Stimulated activated CD4-positive, alpha-beta T cell treated with anti-CD3 and anti-CD28 coated beads, TNF-alpha, amount 100 ng/mL, for 4 hours (primary cell): ENCODE measurements at regions not wholly inside any gene's neighbourhood (a gene's known extent, or its start where the extent isn't known, plus 50 kb on each side); places are given as distances from the start of the nearest gene placed in this dataset.

Experiments
- DNase-seq, 3 experiments: peaks; one replicate each; pipeline ENCODE4 v3.0.0-alpha.2; 2020; ENCODE audit warnings: low read depth in 3 of 3

DNA sequence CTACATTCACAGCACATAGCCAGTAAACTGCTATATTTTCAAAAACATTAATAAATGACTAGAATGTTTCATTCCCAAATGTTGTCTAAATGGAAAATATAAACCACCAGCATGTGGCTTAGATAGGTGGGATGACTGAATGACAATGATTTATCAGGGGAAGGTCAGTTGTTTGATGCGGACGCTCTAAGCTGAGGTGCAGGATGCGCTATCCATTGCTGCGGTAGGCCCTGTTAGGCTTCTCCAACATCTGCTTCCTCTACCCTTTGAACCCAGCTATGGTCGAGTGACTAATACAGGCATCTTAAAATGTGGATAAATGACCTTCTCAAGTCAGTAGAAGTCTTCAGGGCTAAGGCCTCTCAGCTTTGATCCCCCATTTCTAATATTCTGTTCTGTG is 584.2 kb downstream of the CMPK2 start:
- DNase-seq: no peak

DNA sequence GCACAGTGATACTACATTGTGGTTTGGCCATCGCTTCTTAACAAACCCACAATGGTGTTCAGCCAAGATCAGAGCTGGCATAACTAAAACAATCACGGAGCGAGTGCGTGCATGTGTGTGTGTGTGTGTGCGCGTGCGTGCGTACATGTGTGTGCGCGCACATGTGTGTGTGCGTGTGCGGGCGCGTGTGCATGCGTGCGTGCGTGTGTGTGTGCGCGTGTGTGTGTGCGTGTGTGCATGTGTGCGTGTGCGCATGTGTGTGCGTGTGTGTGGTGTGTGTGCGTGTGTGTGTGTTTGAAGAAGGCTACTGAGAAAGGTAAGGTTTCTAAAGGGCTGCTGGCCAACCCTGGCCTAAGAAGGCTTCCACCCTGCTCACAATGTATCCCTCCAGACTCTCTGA is 582.4 kb downstream of the CMPK2 start:
- no peak for DNase-seq

DNA sequence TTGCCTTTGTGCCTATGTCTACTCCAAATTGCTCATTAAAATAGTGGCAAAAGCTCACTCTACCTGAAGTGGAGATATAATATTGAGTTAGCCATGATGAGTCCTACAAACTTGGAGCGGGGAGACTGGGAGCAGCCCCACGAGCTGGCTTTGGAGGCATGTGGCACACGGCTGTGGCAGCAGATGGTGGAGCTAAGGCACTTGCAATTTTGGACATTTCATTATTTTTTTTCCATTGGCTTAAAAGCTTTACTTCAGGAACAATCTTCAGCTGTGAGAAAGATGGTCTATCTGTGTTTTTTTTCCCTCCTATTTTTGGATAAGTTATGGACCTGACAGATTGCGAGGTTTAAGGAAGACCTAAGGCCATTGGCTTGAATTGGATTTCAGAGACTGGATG is 578.3 kb downstream of the CMPK2 start:
- DNase-seq: no peak

DNA sequence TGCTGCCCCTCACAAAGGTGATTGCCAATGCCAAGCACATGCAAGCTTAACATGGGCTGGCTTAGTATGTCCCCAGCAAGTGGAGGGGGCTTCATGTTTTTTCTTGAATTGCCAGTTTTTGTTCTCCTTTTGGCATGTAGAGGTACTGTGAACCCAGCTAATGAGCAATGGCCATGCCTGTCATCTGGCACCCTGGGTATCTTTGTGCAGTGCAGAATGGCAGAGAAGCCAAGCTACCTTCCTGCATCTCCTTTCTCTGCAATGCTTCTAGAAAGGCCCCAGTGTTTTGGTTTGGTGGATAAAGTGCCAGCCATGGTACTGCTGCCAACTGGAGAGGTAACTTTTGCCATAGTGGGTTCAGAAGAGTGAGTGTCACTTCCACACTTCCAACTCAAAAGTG is 576.9 kb downstream of the CMPK2 start:
- DNase-seq: no peak

DNA sequence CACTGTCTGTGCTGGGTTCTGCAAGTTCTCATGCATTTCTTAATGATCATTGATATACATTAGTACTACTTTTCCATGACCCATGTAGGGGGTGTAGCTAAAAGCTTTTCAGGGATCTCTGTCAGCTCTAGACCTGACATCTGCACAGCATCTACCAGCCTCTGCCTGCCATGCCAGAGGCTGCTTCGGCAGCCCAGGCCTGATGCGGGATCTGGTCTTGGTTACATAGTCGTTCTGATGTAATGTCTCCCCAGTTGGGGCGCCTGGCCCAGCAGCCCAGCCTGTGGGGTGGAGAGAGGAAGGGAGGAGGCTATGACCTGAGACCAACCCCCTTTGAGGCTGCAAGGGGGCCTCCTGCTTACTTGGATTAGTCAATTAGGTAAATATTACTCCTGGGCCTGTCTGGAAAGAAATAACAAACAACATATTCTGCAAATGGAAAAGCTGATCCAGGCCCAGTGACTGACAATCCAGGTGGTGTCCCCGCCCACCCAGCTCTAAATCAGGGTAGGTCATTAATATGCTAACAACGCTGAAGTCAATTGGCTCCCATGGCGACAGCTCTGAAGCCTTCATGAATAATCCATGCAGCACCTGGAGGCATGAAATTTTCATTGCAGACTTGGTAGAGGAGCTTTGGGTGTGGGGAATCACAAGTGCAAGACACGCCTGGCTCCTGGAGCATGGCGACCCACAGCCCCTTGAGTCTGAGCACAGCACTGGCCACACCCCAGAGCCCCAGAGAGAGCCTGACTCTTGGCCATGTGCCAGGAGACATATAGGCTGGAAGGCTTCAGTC is 575.3 kb downstream of the CMPK2 start:
- DNase-seq: no peak

DNA sequence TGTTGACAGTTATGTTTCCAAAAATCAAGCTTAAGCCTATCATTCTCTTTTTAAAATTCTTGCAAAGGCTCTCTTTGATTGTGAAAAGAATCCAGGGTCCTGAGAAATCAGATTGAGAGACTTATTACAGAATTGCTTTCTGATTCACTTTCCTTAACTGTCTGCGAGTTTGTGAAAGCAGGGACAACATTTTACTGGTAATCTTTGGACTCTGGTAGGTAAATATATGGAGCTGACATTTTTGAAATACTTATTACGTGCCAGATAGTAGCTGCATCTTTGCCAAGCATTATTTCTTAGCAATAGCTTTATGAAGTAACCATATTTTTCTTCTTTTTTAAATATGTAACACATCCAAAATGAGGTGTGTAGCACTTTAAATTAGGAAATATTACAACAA is 570.9 kb downstream of the CMPK2 start:
- no peak for DNase-seq

DNA sequence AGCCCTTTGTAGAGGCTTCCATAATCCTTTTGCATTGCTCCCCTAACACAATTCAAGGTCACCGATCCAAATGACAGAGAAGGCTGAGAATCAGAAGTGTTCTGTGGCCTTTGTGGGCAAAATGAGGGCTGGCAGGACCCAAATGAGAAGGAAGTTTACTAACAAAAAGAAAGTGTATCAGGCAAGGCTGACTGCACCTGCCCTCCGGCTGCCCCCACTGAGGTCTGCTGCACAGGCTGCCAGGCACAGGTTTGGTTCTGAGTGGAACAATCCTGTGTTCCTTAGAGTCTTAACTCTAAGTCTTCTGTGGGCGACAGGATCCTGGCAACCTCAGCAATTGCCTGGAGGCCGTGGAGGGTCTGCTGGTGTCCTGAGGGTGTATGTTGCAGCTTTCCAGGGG is 568.5 kb downstream of the CMPK2 start:
- no peak for DNase-seq

DNA sequence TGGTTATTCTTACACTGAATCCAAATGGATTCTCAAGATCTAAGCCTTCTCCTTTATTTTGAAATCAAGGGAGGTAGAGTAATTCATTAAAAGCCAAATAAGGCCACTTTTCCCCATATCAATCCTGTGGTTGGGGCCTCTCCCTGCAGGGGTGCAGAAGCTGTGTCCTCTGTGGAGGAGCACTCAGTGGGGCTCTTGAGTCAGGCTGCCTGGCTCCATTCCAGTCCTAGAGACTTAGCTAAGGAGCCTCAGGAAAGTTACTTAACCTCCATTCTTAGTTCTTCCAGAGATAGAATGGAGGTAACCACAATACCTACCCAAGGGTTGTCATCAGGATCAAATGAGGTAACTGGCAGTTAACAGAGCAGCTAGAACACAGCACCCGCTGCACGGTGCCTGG is 564.3 kb downstream of the CMPK2 start:
- no peak for DNase-seq

DNA sequence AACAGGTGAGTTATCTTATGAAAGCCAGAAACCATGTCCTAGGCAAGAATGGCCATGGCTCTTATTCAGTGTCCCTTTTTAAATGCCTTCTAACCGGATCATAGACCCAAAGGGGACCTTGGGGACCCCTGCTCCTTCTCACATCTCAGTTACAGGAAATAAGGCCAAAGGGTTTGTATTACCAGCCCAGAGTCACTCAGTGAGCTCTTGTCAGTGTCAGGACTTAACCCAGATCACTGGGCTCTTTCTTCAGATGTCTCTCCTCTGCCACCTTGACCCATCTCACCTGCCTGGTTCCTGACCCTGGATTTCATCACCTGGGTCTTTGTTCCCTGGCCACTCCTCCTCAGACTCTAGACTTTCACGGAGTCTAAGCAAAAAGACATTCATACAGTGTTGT is 556.7 kb downstream of the CMPK2 start:
- no peak for DNase-seq

DNA sequence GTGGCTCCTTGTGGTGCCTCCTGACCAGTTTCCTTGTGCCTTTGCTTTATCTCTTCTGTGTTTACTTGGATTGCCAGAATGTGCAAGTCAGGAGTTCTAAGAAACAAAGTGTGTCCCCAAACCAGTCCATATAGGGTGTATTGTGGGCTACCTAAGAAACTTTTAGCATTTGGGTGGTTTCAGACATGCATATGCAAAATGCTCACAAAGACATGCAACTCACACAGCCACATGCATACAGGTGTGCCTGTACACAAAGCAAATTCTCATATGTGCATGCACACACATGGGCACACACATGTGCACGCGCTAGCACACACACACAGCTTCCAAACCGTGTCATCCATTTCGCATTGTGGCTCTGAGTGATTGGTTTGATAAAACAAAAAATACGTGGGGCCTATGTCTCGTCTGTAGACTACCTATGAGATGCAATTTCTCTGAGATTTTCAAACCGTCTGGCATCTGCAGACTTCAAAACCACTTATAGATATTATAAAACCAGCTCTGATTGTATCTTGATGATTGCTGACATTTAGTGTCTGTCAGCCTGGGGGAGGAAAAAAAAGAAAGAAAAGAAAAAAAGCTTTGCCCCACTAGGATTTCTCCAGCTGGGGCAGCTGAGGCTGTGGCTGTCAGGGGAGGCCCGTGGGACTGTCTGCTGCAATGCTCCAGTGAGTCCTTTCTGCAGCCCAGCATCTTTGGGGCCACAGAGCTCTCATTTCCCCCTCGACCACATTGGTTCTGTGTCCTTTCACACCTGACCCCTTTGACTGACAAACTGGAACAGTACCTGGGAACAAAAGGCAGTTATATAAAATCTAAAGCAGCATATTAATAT is 556.1 kb downstream of the CMPK2 start:
- no peak for DNase-seq

DNA sequence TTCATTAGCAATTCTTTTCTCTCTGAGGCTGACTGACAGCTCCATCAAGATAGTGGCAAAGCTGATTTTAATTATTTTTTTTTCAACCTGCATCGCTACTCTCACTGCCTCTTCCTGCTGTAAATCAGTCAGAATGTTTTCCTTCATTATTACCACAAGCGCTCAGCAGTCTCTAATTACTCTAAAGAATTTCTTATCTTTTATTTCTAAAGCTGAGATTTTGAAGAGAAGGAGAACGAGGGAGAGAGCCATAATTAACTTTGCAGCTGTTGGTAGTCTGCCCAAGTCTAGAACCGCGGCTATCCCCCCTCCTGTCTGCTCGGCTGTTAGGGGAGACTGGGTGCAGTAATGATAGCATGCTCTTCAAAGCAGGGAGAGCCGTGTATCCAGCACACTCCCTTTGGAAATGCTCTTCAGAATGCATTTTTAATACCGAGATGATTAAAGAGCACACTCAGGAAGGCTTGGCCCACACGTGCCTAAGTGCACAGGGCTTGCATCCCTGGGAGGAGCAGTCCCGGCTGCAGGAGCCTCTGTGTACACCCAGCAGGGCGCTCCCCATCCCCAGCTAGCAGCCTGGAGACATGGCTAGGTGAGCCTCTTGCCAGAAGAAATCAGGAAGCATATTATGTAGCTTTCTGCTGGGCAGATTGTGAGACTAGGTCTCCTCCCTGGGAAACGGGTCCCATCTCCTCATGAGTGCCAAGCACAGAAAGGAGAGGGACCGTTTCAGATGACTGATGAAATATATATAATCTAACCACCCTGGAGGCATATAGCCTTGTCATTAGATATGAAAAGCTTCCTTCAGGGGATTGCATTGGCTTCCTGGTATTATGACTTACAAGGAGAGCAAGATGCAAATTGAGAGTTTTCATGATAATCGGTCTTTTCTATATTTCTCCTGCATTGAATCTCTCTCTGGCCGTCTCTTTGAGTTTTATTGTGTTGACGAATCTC is 555.2 kb downstream of the CMPK2 start:
- no peak for DNase-seq

DNA sequence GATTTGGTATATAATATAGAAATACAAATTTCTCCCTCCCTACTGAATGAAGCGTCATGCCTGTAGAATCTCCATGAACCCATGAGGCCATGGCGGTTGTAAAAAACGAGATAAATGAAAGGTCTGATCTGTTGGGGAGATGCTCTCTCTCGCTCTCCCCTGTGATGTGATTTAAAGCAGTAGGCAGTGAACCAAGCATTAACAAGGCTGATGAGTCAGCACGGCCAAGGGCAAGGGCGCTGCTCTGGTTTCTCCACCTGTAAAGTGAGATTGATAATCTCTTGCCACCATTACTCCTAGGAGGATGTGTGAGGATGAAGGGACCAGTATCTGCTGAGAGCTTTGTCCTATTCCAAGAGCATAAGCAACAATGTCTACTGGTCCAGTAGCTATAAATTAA is 553.3 kb downstream of the CMPK2 start:
- DNase-seq: no peak

DNA sequence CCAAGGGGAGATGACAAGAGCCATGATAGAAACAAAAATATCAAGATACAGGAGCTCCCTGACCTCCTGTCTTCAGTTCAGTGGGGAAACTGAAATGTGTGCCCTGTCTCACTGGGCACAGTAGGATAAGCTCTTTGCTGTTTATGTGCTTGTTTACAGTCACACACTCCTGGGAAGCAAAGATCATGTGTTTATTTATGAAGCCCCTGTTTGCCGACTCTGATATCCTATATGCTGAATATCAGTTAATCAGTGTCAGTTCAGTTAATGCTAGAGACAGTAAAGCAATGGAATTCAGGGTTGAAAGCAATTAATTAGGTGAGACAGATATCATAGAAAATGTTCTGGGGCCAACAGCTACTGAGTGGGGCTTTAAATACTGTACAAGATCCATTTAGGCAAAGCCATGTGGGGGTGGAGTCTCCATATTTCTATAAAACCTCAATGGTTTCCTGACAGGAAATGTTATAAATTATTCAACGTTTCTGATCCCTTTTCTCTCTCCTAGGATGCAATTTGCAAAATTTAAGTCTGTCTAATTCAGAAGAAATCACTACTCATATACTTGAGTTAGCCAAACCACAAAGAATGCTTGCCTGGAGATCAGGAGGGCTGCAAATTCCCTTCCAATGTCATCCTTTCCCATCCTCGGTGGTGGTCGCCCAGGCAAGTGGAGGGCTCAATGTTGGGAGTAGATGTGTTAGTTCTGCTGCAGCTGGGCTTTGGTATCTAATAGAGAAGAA is 551.3 kb downstream of the CMPK2 start:
- DNase-seq: no peak

DNA sequence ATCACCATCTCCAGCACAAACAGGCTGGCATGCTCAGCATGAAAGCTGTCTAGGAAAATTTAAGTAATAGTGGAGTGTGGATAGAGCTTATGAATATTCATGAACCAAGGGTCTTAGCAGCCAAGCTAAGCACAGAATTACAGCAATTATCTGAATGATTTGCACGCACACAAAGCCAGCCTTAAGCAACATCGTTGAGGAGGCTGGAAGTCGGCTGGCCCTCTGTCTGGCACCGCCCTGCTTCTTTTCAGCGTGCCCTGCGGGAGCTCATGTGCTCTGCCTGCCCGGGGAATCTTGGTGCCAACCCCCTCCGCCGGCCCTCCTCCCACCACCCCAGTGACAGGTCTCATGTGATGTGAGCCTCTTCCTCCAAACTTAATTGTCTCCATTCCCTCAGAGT is 540.1 kb downstream of the CMPK2 start:
- DNase-seq: no peak

DNA sequence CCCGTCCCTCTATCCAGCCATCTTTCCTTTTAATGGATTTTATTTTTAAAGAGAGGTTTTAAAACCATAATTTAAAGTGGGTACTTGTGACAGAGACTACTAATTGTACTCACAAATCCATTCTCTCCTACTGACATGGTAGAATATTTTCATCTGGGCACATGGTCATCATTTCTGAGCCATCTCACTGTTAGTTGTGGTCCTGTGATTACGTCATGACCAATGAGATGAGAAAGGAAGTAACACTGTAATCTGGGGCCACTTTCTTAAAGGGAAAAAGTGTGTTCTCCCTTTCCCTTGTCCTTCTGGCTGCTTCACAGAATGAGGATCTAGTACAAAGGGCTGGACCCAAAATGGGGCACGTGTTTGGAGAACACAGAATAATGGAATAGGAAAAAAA is 538.7 kb downstream of the CMPK2 start:
- DNase-seq: no peak

DNA sequence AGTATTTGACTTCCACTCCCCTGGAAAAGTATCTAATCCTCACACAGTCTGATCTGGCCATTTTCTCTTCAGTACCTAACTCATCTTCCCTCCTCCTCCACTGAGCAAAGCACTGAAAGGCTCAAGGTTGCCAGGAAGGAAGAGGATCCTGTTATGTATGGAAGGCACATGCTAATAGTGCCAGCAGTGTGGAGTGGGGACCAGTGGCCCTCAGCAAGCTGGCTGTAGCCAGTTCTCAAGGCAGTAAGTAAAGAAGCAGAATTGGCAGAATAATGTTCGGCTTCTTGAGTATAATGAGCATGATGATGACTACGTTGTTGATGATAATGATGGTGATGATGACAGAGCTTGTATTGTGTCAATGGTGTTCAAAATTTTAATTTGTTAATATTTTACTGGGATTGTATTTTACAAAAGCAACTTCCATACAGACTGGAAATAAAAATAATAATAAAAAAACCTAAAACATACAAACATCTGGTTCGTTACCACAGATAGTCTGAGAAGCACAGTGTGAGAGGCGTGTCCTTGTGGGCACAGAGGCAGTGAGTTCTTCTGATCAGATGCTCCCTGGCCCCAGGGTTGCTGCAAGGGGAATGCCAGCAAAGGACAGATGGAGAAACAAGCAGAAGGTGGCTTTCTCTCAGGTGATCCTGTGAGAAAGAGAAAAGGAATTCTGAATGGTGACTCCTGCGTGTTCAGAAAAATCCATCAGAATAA is 528.8 kb downstream of the CMPK2 start:
- no peak for DNase-seq

DNA sequence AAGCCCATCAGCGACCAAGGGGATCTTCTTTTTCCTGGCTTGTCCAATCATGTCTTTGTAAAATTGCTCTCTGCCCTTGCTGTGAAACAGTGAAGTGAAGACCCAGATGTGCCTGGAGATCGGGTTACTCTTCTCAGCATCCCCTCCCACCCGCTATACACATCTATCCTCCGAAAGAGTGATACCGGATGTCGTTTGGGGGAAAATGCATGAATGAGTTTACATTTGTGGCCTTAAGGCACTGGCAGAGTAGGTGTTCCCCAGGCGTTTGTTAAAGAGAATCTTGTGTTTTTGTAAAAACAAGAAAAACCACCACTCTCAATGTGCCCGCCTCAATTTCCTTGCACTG is 528.3 kb downstream of the CMPK2 start:
- DNase-seq: no peak

DNA sequence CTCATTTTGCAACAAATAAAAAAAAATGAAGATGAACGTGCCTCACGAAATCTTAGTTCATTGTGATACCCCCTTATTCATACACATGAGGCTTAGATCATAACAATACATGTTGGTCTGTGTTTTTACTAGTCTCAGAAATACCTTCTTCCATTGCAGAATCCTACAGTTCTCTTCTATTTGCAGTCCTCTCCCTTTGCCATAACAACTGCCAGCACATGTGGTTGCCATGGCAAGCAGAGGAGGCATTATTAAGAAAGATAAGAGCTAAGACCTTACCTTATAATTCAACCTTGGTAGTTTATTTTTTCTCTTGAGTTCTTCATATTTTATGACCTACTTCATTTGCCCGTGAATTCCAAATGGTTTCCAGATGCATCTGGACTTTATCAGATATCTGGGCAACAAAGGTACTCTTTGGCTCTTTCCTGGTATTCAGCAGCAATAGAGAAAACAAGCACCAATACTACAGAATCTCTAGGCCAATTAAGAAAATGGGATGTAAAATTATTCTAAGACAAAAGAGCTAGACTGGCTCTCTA is 524.0 kb downstream of the CMPK2 start:
- no peak for DNase-seq

DNA sequence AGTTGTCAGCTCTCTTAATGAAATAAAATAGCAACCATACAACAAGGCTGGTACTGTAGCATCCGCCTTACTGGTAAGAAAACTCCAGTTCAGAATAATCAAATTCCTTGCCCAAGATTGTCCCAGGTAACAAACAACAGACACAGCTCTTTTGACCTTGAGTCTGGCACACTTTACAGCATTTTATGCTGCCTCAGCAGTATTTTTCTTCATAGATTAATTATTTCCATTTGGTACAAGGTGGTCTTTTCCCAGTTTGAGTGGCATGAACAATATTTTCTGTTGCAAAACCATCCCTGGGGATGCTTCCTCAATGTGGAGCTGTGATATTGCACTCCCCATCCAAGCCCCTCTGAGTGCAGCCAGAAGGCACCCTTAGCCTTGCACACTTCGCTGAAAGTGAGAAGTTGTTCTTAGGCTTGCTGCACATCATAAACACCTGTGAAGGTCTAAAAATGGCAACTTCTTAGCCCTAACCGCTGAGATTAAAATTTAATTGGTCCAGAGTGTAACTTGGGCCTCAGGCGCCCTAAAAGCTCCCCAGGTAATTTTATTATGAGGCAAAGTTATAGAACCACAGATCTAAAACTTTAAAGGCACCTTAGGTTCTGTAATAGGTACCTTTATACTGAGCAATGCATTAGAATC is 523.3 kb downstream of the CMPK2 start:
- DNase-seq: no peak

DNA sequence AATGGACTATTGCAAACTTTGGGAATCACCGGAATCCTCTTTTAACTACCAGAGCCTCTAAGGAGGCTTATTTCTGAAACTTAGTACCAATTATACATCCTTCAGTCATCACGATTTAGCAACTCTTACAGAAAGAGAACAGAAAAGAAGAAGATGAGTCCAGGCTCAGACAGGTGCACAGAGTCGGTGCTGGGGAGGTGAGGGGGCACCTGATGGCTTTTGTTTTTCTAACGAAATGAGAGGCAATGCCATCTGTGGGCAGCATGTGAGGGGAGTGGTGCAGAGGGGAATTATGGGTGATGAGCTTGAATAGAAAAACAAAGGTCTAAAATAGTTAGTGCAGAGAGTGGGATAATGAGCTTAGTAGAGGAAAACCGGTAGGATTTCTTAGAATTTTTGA is 522.6 kb downstream of the CMPK2 start:
- DNase-seq: no peak
